KMS-11 (cell line): ENCODE measurements at regions not wholly inside any gene's neighbourhood (a gene's known extent, or its start where the extent isn't known, plus 50 kb on each side); places are given as distances from the start of the nearest gene placed in this dataset.
"Not testable (repeated sequence)": the region's sequence is repeated elsewhere in the genome, so short reads cannot be mapped to it uniquely, and the experiment has no call there.

Source experiments
- H2AFZ ChIP-seq: fragments of 200-600 bp; sonication (generic); 2 replicates; pipeline ENCODE4 v1.6.1; 2016; ENCODE audit warnings: antibody characterized with exemption, mixed run types, low read depth
- H3K27ac ChIP-seq: fragments of 200-600 bp; sonication (generic); 2 replicates; pipeline ENCODE4 v1.6.1; 2016; ENCODE audit warnings: mild to moderate bottlenecking, mixed run types
- H3K27me3 ChIP-seq: fragments of 200-600 bp; sonication (generic); 2 replicates; pipeline ENCODE4 v1.6.1; 2017; ENCODE audit warnings: mild to moderate bottlenecking, low read depth, mixed run types, moderate library complexity; ENCODE audit not compliant: insufficient read depth
- H3K36me3 ChIP-seq: fragments of 200-600 bp; sonication (generic); 2 replicates; pipeline ENCODE4 v1.6.1; 2017; ENCODE audit warnings: mild to moderate bottlenecking, mixed run types; ENCODE audit not compliant: insufficient read depth
- H3K4me1 ChIP-seq: fragments of 200-600 bp; sonication (generic); 2 replicates; pipeline ENCODE4 v1.6.1; 2016; ENCODE audit warnings: mild to moderate bottlenecking, low read depth, mixed run types; ENCODE audit not compliant: poor library complexity, severe bottlenecking
- H3K4me2 ChIP-seq: fragments of 200-600 bp; sonication (generic); 2 replicates; pipeline ENCODE4 v1.7.0; 2016; ENCODE audit warnings: mild to moderate bottlenecking, mixed run types
- H3K4me3 ChIP-seq: fragments of 200-600 bp; sonication (generic); IDR thresholded peaks from 2 replicates; pipeline ENCODE4 v1.6.1; 2017; ENCODE audit warnings: low read depth, low read length, mixed read lengths; ENCODE audit not compliant: insufficient read depth
- H3K79me2 ChIP-seq: fragments of 200-600 bp; sonication (generic); 2 replicates; pipeline ENCODE4 v1.6.1; 2016; ENCODE audit warnings: low read depth, mixed run types; ENCODE audit not compliant: insufficient read depth
- H3K9ac ChIP-seq: fragments of 200-600 bp; sonication (generic); 2 replicates; pipeline ENCODE4 v1.6.1; 2016; ENCODE audit warnings: mild to moderate bottlenecking, mixed run types
- H4K20me1 ChIP-seq: fragments of 200-600 bp; sonication (generic); 2 replicates; pipeline ENCODE4 v1.6.1; 2016; ENCODE audit warnings: mild to moderate bottlenecking, mixed run types; ENCODE audit not compliant: insufficient read depth
- TF ChIP-seq, protein P1 (sequence below): fragments of 200-600 bp; sonication (generic); conservative IDR thresholded peaks from 2 replicates; pipeline ENCODE4 v1.6.1; 2017; ENCODE audit warnings: low read depth, mild to moderate bottlenecking, antibody characterized with exemption, low read length, moderate library complexity, mixed read lengths

- no peaks in the 10 kb centered on the region for H4K20me1 ChIP-seq
- no peaks in the 10 kb centered on the region for H3K79me2 ChIP-seq
- H3K36me3 ChIP-seq: no peaks in the 10 kb centered on the region
- no peaks in the 10 kb centered on the region for H3K4me1 ChIP-seq
- no peak overlapping the region for H3K4me2 ChIP-seq
- no peak overlapping the region for H3K27ac ChIP-seq
- no peak overlapping the region for H3K4me3 ChIP-seq
- no peak overlapping the region for H3K9ac ChIP-seq
- no peaks in the 10 kb centered on the region for H3K27me3 ChIP-seq
- TF ChIP-seq, protein P1, sequence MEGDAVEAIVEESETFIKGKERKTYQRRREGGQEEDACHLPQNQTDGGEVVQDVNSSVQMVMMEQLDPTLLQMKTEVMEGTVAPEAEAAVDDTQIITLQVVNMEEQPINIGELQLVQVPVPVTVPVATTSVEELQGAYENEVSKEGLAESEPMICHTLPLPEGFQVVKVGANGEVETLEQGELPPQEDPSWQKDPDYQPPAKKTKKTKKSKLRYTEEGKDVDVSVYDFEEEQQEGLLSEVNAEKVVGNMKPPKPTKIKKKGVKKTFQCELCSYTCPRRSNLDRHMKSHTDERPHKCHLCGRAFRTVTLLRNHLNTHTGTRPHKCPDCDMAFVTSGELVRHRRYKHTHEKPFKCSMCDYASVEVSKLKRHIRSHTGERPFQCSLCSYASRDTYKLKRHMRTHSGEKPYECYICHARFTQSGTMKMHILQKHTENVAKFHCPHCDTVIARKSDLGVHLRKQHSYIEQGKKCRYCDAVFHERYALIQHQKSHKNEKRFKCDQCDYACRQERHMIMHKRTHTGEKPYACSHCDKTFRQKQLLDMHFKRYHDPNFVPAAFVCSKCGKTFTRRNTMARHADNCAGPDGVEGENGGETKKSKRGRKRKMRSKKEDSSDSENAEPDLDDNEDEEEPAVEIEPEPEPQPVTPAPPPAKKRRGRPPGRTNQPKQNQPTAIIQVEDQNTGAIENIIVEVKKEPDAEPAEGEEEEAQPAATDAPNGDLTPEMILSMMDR: no peak
- no peak overlapping the region for H2AFZ ChIP-seq
Observed at GRCh38 chr18:27301615-27302378, 116.7 kb upstream of the CHST9 start.

DNA sequence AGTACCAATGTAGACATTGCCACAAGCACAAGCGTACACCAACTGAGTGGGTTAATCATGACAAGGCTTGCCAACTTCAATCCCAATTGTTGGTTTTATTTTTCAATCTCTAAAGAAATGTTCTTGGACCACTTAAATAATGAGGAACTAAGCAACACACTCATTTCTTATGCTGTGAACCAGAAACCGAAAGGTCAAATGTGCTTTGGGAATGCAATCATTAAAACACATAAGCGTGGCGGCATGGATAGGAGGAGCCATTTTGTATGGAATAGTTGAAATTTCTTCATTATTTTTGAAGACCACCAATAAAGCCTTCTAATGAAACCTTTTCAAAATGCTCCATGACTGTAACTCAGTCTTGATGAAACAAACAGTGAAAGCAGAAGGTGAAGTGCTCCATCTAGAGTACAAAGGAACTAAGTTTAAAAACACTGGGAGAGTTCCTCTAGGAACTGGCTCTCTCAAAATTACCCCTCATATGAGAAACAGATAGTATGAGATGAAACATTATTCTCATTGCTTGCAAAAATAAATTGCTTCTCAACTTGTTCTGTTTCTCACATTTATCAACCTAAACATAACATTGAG, 113.2 kb upstream of the CHST9 start:
- Histone ChIP-seq H3K4me1 (no peaks in the 10 kb centered on the region), H2AFZ (no peak overlapping the region), H3K9ac (no peak overlapping the region), H3K4me3 (no peak overlapping the region), H3K79me2 (no peaks in the 10 kb centered on the region), H3K4me2 (no peak overlapping the region), H3K27ac (no peak overlapping the region), H3K27me3 (no peaks in the 10 kb centered on the region), H3K36me3 (no peaks in the 10 kb centered on the region), H4K20me1 (no peaks in the 10 kb centered on the region)
- TF ChIP-seq, protein P1: no peak; the same call in 1 of the 2 replicates

DNA sequence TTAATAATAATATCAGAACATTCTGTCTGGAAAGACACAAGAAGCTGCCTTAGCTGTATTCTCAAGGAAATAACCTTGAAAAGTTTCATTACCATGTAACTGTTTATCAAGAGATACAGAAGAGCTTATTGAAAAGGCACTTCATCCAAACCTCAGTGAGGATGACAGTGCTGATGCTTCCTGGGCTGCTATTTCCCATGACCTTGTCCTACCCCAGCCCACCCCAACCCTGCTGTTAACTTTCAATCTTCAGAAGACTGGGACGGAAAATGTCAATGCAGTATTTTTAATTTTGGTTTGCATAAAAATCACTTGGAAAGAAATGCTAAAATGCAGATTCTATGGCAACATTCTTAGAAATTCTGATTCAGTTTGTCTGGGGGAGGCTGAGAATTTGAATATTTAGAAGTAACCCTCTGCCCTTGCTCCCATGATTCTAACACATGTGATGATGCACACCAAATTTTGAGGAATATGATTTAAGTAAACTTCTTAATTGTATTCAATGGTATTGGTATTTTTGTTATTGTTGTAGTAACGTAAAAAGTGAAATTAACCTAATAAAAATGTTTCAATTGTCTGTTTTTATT, 101.0 kb upstream of the CHST9 start:
- H4K20me1 ChIP-seq, H3K36me3 ChIP-seq, H3K79me2 ChIP-seq, H3K9ac ChIP-seq, H3K4me1 ChIP-seq, H3K27me3 ChIP-seq, H2AFZ ChIP-seq, H3K4me2 ChIP-seq, H3K4me3 ChIP-seq, H3K27ac ChIP-seq: not testable (repeated sequence)

DNA sequence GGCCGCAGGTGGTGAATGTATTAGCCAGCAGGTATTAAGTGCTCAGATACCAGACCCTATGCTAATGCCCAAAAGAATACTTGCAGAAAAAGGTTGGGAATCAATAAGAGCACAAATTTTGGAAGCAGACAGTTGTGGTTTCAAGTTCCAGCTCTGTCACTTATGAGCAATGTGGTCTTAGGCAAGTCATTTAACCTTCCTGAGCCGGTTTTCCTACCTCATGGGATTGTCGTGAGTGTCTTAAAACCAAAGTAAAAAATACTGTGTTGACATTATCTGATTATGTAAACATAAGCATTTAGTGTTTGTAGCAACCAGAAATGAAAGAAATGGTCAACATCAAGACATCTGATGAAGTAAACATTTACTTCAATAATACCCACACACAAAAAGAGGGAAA, 93.0 kb upstream of the CHST9 start:
- no peak overlapping the region for H3K27ac ChIP-seq
- H4K20me1 ChIP-seq: no peaks in the 10 kb centered on the region
- H3K79me2 ChIP-seq: no peaks in the 10 kb centered on the region
- no peaks in the 10 kb centered on the region for H3K36me3 ChIP-seq
- H3K27me3 ChIP-seq: no peaks in the 10 kb centered on the region
- no peaks in the 10 kb centered on the region for H3K4me1 ChIP-seq
- no peak overlapping the region for H2AFZ ChIP-seq
- TF ChIP-seq, protein P1: no peak
- H3K9ac ChIP-seq: no peak overlapping the region
- H3K4me3 ChIP-seq: no peak overlapping the region
- H3K4me2 ChIP-seq: no peak overlapping the region

GRCh38 chr18:27277554-27277953, 92.4 kb upstream of the CHST9 start:
- Histone ChIP-seq H3K9ac (no peak overlapping the region), H3K27ac (no peak overlapping the region), H3K36me3 (no peaks in the 10 kb centered on the region), H2AFZ (no peak overlapping the region), H3K27me3 (no peaks in the 10 kb centered on the region), H3K4me3 (no peak overlapping the region), H3K4me2 (no peak overlapping the region), H3K4me1 (no peaks in the 10 kb centered on the region), H3K79me2 (no peaks in the 10 kb centered on the region), H4K20me1 (no peaks in the 10 kb centered on the region)
- TF ChIP-seq, protein P1: no peak
